ENCODE measurements at regions not wholly inside any gene's neighbourhood (a gene's known extent, or its start where the extent isn't known, plus 50 kb on each side); places are given as distances from the start of the nearest gene placed in this dataset.

DNA sequence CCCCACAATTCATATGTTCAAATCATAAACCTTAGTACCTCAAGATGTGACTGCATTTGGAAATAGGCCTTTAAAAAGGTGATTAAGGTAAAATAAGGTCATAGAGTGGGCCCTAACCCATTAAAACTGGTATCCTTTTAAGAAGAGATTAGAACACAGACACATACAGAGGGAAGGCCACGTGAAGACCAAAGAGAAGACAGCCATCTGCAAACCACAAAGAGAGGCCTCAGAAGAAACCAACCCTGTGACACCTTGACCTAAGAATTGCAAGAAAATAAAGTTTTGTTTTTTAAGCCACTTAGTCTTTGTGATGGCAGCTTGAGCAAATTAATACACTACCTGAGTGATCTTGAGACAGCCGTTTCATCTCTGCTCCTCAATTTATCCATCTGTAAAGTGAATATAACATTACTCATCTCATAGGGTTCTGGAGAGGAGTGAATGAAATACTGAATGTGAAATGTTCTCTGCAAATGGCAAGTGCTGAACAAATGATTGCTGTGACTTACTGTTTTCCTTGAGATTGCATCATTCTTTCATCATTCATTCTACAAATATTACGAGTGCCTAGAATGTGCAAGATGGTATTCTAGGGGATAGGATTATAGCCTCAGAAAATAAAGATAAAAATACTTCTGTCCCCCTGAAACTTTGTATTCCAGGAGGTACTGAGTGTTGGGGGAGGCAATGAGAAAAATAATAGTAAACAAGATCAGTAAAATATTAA lies 222.0 kb upstream of the CDH13 start:
- no peak for DNase-seq

DNA sequence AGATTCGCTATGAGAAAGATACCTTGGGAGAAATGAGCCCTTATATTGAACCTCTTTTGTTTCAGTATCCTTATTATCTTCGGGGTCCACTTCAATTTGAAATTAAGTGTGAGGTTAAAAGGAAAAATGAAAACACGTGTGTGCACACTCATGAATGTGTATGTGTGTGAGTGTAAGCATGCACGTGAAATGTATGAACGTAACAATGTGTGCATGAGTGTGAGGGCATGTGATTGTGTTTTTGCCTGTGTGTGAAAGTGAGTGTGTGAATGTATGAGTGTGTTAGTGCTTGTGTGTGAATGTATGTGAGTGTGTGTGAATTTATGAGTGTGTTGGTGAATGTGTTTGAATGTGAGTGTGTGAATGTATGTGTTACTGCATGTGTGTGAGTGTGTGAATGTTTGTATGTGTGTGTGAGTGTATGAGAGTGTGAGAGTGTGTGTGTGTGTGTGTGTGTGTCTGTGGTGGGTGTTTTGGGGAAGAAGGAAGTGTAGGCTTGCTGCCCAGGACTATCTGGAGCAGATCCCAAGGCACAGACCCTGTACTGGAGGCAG lies 224.0 kb upstream of the CDH13 start:
- DNase-seq: no peak

DNA sequence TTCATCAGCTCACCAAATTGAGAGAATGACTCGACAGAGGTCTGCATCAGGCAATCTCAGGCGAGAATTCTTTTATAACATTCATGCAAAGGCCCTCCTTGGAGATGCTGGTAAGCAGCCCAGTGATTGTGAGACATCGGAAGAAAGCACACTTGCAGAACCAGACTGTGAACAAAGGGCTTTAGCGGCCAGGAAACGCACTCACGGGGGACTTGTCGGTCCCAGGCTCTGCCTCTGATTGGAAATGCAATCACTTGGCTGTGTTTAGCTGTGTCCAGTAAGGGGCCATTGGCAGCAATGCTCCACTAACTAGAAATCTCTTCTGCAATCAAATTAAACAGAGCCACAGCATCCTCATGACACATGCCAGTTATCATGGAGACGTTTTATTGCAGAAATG lies 226.7 kb upstream of the CDH13 start:
- no peak for DNase-seq

DNA sequence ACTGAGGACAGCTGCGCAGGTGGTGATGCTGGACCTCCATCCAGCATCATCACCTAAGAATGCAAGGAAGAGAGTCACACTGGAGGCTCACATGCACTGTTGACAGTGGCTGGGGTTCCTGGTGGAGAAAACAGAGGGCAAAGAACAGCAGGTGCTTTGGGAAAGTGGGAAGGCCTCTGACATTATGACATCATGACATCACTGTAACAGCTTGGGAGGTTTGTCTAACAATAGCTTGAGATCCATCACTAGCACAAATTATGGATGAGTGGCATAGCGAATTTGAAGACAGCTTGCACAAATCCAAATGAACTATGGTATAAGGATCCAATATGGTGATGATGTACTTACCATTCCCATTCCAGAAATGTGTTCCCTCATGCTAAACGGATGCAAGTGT lies 226.5 kb upstream of the MPHOSPH6 start:
- DNase-seq: no peak

DNA sequence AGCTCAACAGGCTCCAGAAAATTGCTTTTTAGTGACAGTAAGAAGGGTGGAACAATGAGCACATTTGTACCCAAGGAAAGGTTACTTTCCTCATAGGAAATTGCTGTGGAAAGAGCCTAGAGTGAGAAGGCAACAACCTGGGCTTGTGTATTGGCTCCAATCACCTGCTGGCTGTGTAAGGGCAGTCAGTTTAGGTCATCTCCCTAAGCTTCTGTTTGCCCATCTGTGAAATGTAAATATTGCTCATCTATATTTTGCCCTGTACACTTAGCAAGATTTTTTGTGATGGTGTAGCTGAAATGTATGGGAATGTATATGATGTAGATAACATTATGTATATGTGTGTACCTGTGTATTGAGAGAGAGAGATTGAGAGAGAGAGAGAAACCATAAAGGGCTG lies 225.2 kb upstream of the MPHOSPH6 start:
- DNase-seq: no peak

DNA sequence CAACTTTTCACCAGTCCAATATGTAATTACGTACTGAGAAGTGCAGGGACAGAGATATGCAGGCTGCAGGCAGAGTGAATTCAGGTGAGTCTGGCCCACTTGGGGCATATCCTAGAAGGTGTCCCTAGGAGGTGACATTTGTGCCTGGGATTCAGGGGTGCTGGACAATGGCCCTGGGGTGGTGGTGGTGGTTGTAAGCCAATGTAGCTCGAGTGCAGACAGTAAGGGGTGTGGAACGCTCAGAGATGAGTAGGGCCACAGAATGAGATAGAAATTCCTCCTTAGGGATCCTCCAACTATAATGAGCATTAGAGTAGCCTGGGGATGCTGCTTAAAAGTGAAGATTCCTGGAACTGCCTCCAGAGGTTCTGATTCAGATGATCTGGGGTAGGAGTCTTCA lies 221.7 kb upstream of the MPHOSPH6 start:
- no peak for DNase-seq

DNA sequence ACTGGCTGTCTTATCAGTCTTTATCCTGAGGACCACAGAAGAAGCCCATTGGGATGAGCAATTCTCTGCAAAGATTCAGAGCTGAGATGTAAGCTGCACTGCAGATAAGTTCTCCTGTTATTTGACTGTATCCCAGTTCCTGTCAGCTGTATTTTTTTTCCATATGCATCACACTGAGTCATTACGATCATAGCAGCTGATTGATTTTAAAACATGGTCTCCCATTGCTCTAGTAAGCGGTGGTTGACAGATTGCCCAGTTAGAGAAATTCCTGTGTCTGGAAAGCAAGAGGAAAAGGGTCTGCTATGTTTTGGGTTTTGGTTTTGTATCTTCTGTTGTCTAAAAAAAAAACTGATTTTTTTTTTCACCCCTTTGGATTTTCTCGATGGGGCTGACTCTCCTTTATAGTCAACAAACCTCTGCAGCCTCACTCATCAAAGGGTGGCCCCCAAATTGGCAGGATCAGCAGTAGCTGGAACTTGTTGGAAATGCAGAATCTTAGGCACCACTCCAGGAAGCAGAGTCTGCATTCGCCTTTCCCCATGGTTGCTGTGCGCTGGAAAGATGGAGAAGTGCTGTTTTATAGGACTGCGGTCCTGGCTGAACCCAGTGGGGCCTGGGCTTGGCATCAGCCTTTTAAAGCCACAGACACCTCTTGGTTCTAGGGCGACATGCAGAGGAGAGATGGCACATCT lies 220.1 kb upstream of the MPHOSPH6 start:
- DNase-seq: no peak

DNA sequence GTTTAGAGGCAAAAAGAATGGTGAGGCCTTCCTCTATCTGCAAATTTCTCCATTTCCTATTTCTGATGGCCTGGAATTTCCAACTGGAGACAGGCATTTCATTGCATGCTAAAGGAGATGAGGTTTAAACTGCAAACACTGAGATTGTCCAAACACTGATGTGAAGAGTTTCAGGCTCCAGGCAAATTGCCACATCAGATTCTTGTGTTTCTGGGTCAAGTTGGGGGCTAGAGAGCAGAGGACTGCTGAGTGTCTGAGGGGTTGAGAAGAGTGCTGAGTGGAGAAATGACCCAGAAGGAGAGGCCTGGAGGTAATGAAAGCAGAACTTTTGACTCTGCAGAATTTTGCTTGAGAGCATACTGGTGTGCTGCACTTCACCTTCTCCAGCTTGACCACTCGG lies 216.7 kb upstream of the MPHOSPH6 start:
- DNase-seq: no peak

DNA sequence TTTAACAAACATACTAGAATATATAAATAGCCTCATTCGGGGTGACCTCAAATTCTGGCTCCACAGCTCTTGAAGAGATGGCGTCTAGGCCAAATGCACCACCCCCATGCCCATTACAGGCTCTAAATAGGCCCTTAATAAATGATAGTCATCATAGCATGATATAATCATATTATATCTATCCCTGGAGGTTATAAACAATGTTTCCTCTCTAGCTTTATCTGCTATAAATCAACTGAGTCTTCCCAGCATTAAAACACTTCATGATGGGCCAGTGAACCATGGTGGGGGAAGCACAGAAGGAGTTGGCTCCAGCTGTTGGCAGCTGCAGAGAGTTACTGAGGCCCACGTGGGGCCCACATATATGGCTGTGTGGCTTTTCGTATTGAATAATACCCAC lies 214.9 kb upstream of the MPHOSPH6 start:
- no peak for DNase-seq

DNA sequence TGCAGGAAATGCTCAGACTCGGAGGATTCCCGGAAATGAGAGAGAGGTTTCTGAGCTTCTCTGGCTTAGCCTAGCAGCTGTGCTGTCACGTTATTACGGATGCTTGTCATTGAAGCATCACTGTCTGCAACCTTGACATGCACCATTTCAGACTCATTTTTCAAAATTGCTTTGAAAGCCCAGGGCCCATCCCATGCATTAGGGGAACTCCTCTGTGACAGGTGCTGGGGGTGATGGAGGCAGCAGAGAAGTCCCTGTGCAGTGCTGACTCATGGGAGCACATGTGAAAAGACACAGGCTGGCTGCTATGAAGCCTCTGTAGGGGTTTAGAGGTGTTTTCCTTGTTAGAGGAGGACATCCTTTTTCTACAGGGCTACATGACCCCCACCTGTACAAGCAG lies 214.0 kb upstream of the MPHOSPH6 start:
- DNase-seq: no peak

DNA sequence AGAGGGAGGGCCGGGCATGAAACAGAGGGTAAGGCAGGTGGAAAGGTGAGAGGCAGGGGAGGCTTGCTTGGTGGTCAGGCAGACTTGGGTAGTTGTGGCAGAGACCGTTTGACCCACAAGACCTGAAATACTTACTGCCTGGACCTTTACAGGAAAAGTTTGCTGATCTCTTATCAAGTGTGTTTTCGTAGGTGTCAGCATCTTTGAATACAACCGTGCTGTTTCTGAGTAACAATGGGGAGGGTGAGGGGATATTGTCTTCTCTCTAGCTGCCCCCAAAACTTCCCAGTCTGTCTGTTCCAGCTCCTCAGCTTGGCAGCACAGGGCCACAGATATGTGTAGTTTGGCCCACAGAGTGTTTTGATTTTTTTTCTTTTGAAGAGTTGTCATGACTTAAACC lies 212.5 kb upstream of the MPHOSPH6 start:
- no peak for DNase-seq

DNA sequence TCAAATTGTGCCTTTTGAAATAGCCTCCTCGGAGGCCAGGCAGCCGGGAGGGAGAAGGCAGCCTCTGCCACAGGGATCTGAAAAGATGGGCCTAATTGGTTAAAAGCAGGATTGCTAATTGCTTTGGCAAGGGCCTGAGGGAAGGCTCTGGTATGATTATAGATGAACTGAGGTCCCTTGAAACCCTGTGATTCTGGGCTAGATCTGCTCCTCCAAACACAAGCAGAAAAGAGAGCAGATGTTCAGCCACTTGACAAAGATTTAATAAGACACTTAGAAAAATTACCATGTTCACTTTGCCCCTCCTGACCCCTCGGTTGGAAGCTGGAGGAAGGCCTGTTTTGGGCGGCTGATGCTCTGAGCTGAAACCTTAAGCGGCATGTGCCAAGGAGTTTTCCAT lies 209.5 kb upstream of the MPHOSPH6 start:
- DNase-seq: no peak

DNA sequence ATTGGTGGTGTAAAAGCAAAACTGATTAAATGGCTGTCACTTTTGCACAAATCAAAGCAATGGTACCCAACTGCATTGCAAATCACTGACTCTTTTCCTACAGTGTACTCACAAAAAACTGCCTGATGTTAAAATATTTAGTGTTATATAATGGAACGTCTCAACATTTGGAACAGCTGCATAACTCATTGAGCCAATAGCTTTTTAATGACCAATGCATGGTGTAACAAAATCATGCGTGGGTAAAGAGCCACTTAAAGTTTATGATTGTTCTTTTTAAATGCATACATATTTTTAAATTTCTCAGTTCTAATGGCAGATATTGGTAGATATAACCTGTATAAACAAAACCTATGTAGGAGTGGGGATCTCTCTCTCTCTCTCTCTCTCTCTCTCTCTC lies 204.0 kb upstream of the MPHOSPH6 start:
- DNase-seq: peak; percentile 4

DNA sequence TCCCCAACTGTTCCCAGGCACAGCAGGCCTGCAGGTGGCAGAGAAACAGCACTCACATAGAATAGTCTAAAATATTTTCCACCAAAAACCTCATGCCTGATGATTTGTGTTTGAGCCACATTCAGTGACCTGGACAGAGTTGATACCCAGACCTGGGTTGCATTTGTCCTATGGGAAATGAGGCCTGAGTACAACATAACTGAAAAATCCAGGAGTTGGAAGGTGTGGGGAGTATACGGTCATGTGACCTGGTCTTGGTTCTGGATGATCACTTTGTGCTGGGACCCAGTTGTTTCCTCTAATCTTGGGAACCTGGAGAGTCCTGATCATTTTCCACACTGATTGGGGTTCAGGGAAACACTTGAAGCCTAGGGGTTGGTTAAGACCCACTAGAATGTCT lies 200.3 kb upstream of the MPHOSPH6 start:
- DNase-seq: no peak

DNA sequence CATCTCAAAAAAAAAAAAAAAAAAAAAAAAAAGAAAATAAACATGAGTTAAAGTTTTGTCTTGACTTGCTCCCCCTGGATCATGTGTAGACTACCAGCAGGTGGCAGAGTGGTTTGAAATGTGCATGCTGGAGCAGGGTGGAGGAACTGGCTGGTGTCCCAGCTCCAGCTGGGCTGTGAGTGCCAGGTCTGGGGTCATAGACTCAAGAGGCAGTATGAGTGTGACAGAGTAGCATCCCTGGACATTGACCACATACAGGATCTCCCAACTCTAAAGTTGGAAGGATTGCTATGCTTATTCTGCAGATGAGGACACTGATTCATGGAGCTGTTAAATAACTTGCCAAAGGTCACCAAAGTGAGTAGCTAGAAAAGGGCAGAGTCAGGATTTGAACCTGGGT lies 198.0 kb upstream of the MPHOSPH6 start:
- peak; percentile 72 for DNase-seq

DNA sequence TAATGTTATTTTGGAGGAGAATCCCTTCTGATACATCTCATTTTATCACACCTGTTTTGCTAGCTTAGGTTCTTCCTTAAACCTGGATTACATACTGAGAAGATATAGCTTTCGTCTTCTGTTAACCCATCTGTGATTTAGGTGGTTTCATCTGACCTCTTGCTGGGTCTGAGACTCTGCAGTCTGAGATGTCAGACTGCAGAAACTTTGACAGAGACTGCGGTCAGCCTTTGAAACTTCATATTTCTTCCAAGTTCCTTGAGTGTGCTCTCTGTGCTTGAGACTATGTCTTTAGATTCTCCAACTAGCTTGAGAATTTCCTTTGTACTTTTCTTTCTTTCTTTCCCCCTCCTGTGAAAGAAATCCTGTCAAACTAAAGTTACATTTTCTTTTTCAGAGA lies 196.4 kb upstream of the MPHOSPH6 start:
- no peak for DNase-seq

DNA sequence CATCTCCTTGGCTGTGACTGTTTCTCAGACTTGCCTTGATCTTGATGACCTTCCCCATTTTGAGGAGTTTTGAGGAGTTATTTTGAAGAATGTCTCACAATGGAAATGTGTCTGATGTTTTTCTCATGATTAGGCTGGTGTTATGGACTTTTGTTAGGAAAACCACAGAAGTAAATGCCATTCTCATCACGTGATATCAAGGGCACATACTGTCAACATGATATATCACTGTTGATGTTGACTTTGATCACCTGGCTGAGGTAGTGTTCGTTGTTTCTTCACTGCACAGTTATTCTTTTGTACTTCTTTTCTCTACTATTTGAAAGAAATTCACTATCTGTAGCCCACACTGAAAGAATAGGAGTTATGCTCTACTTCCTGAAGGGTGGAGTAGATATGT lies 194.7 kb upstream of the MPHOSPH6 start:
- DNase-seq: no peak

DNA sequence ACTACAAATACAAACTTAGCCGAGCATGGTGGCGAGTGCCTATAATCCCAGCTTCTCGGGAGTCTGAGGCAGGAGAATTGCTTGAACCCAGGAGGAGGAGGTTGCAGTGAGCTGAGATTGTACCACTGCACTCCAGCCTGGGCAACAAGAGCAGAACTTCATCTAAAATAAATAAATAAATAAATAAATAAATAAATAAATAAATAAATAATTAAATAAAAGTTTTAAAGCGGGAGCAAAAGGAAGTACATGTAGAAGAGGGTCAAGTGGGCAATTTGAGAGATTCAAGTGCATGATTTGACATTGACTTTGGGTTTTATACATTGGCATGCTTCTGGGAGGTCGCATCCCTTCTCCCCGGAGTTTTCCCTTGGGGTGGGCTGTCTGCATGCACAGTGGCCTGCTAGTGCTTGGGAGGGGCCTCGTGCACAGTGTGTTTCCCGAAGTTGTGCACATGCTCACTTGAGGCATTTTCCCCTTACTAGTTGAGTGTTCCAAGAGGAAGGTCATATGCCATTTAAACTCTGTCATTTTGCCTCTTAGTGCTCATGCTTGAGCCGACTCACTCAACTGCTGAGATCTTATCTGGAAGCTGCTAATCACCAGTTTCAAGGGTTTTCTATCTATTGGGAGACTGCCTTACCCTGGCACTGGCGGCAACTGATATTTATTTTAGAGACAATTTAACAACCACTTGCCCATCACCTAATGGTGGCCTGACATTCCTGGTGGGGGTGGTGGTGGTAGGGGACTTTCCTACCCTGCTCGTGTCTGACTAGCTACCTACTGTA lies 193.2 kb upstream of the MPHOSPH6 start:
- no peak for DNase-seq

DNA sequence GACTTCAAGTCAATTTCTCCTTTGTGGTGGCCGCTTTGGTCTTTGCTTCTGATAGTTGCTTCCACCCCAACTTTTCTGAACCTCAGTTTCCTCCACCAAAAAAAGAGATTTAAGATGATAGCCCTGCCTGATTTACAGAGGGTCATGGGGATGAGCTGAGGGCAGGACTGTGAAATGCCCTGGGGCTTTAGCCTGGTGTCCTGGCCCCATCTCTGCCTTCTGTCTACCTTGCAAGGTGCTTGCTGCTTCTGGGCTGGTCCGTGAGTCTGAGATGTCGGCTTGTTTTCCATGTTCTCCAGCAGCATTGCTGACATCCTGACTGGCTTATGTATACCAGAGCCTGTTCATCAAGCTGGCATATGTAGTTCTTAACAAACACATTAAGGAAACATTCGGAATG lies 191.9 kb upstream of the MPHOSPH6 start:
- no peak for DNase-seq

DNA sequence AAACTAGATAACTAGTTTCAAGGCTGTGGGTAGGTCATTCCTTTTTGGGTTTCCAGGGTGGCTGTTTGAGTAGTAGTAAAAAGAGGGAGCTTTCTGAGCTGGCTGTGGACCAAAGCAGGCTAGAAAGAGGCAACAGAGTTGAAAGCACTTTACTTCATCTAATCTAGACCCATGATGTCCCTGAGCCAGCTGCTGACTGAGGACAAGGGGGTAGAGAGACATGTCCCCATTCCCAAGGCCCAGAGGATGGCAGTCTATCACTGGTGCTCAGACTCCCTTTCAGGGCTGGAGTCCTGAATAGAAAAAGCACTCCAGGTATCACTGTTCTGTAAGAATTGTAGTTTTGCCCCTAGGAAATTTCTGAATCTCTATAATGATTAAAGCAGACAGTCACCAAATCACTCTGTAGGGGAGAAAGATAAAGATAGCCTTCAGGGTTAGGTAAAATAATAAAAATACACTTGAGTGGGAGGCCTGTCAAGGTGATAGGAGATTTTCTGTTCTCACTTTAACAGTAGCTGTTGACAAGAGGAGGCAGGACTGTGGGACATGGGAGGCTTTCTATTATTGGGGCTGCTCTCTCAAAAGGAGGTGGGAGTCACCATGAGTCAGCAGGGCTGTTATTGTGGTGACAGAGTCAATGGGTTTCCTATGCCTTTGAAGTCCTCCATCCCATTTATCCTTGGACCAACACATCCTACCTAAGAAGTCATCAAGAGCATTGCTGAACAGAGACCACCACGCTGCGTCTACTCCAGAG lies 190.2 kb upstream of the MPHOSPH6 start:
- no peak for DNase-seq

DNA sequence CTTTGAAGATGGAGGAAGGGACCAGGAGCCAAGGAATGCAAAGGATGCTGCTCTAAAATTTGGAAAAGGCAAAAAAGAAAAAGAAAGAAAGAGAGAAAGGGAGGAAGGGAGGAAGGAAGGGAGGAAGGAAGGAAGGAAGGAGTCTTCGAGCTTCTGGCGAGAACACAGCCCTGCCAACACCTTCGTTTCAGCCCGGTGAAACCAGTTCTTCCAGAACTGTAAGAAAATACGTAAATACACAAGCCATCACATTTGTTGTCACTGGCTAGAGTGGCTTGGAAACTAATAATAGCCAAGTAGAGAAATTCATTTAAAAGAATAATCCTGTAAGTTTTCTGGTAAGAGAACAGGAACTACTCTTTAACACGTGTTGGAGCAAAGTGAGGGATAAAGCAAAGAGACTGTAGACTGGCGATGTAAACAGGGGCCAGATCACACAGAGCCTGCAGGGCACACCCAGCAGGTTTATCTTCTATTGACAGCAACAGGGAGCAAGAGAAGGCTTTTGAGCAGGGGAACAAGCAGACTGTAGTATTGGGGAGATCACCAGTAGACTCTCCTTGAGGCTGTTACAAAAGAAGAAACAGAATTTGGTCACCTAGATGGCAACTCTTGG lies 188.7 kb upstream of the MPHOSPH6 start:
- DNase-seq: peak; percentile 29

DNA sequence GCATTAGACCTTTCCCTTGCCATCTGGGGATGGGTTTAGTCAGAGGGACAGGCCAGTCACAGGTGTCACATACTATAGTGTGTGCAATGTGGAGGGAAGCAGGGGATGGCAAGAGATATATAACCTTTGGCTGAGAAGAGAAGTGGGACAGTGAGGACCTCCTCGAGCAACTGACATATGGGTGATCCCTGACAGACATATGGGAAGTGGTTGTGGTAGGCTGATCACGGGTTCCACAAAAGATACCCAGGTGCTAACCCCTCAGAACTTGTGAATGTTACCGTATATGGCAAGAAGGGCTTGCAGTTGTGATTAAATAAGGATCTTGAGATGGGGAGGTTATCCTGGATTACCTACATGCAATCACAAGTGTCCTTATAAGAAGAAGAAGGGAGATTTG lies 188.1 kb upstream of the MPHOSPH6 start:
- no peak for DNase-seq

Measured in tongue (tissue), 1 donor.